Adrenal gland (tissue), 9 donors: ENCODE measurements at regions not wholly inside any gene's neighbourhood (a gene's known extent, or its start where the extent isn't known, plus 50 kb on each side); places are given as distances from the start of the nearest gene placed in this dataset.

Source experiments
- DNase-seq, 7 donors: peaks; one replicate each; pipeline ENCODE4 v3.0.0-alpha.2; 2019 to 2020
- H3K27ac ChIP-seq, 5 donors: fragments of 200-600 bp; sonication (generic) in 4 of 5; 1 replicate in 3 of 5; 2 replicates in 2 of 5; pipeline versions ENCODE4 v1.5.1 to v1.8.0; 2016 to 2020; ENCODE audit warnings: mild to moderate bottlenecking in 1 of 5
- H3K27me3 ChIP-seq: fragments of 200-600 bp; 2 replicates; pipeline ENCODE4 v1.8.0; 2021
- H3K36me3 ChIP-seq, 2 donors: fragments of 200-600 bp; replicated peaks in 1 of 2; 1 replicate in 1 of 2; 2 replicates in 1 of 2; pipeline versions ENCODE4 v1.5.1 to v1.8.0; 2018 to 2022
- H3K4me1 ChIP-seq, 2 donors: fragments of 200-600 bp; replicated peaks in 1 of 2; 1 replicate in 1 of 2; 2 replicates in 1 of 2; pipeline versions ENCODE4 v1.5.1 to v1.8.0; 2018 to 2021
- H3K4me3 ChIP-seq, 4 donors: fragments of 200-600 bp; sonication (generic) in 3 of 4; one replicate each; pipeline ENCODE4 v1.5.1; 2016 to 2018
- H3K9me3 ChIP-seq, 3 donors: fragments of 200-600 bp; sonication (generic) in 1 of 3; replicated peaks in 1 of 3; 1 replicate in 2 of 3; 2 replicates in 1 of 3; pipeline versions ENCODE4 v1.5.1 to v1.8.0; 2016 to 2021
- POLR2A ChIP-seq, 2 donors: fragments of 450-650 bp; IDR thresholded peaks; one replicate each; pipeline ENCODE4 v1.6.1; 2017; ENCODE audit warnings: antibody characterized with exemption in 2 of 2, mild to moderate bottlenecking in 2 of 2, moderate library complexity in 1 of 2
- WGBS, 4 donors: extraction: QIAGEN DNeasy Blood & Tissue Kit in 2 of 4; methylation state at CpG; one replicate each; pipeline versions ENCODE4 v1.1.5 to v1.1.7; 2013 to 2017; 5-methylcytosine and 5-hydroxymethylcytosine counted together
- intact Hi-C, 2 donors: fragments of 100-400 bp; cut with DNase I; formaldehyde crosslinking; loops; one replicate each; pipeline versions ENCODE4 v1.14.1 to v1.15.0; 2022 to 2023
- TF ChIP-seq, protein P1 (sequence below), 6 experiments: fragments of 450-650 bp in 4 of 6; fragments of 200-600 bp in 2 of 6; sonication (generic) in 1 of 6; IDR thresholded peaks; 1 replicate in 5 of 6; 2 replicates in 1 of 6; pipeline versions ENCODE4 v1.5.1 to v1.8.0; 2016 to 2021; ENCODE audit warnings: antibody characterized with exemption in 6 of 6, mild to moderate bottlenecking in 2 of 6, moderate library complexity in 1 of 6
- donor health status: healthy with polysubstance abuse.
- donor health status: Bipolar disorder and iron deficiency.
- donor health status: DM: yes; HTN: yes; CAD: no.
- donor health status: DM: no; HTN: no; CAD: no.
- donor health status: DM: no; HTN: no; CAD: no.

DNA sequence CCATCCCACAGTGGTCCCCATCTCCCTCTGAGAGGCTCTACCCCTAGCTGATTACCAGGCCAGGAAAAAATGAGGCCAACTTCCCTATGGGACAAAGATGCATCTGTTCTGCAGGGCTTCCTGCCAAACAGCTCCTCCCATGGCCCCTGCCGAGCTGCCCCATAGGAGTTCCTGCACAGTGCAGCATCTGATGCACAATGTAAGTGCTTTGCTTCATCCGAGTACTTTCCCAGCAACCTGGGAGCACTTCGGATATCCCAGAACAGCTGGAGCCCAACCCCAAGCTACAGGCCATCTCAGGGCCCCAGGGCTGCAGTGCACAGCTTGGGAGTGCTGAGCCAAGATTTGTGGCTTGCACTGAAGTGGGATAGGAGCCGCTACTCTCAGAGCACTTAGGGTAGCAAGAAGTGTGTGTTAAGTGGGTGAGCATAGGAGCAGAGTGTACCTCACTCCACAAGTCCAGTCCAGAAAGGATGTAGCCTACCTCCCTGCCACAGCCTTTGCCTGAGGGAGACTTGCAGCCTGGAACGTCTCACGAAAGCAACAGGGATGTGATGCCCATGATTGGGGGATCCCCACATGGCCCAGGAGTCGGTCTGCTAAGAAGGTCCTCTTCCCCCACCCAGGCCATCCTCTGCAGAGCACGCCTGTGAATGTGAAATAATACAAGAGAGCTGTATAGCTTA, 209.6 kb upstream of the VWC2 start:
- no peak for DNase-seq
- intact Hi-C loops: no loop called here
- WGBS, 4 donors: 66 to 74% (median 73%) methylated on average over 5 to 8 of the region's 8 CpGs
- TF ChIP-seq POLR2A (IDR thresholded peaks at IDR 0.05): no peak
- TF ChIP-seq, protein P1, sequence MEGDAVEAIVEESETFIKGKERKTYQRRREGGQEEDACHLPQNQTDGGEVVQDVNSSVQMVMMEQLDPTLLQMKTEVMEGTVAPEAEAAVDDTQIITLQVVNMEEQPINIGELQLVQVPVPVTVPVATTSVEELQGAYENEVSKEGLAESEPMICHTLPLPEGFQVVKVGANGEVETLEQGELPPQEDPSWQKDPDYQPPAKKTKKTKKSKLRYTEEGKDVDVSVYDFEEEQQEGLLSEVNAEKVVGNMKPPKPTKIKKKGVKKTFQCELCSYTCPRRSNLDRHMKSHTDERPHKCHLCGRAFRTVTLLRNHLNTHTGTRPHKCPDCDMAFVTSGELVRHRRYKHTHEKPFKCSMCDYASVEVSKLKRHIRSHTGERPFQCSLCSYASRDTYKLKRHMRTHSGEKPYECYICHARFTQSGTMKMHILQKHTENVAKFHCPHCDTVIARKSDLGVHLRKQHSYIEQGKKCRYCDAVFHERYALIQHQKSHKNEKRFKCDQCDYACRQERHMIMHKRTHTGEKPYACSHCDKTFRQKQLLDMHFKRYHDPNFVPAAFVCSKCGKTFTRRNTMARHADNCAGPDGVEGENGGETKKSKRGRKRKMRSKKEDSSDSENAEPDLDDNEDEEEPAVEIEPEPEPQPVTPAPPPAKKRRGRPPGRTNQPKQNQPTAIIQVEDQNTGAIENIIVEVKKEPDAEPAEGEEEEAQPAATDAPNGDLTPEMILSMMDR (IDR thresholded peaks at IDR 0.05): no peak
- no peaks in the 10 kb centered on the region for H3K4me1 ChIP-seq
- H3K27ac ChIP-seq: no peak overlapping the region
- H3K27me3 ChIP-seq: no peaks in the 10 kb centered on the region
- no peaks in the 10 kb centered on the region for H3K36me3 ChIP-seq
- H3K4me3 ChIP-seq: no peak overlapping the region
- no peaks in the 10 kb centered on the region for H3K9me3 ChIP-seq

DNA sequence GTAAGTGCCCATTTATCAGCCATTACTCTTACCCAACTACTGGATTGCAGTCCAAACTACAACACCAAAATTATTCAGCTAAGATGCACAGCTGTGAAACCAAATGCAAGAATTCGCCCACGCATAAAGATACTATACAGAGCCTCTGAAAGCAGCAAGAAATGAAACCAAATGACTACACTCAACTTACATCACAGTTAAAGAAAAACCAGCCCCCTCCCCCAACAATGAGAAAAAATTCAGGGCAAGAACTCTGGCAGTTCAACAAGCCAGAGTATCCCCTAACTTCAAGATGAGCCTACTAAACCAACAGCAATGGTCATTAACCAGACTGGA, 209.1 kb upstream of the VWC2 start:
- H3K9me3 ChIP-seq: no peaks in the 10 kb centered on the region
- H3K36me3 ChIP-seq: no peaks in the 10 kb centered on the region
- no peak overlapping the region for H3K4me3 ChIP-seq
- no peaks in the 10 kb centered on the region for H3K27me3 ChIP-seq
- intact Hi-C loops: no loop called here
- TF ChIP-seq POLR2A (IDR thresholded peaks at IDR 0.05): no peak
- TF ChIP-seq, protein P1 (IDR thresholded peaks at IDR 0.05): no peak
- DNase-seq: no peak
- no peaks in the 10 kb centered on the region for H3K4me1 ChIP-seq
- H3K27ac ChIP-seq: no peak overlapping the region
- WGBS, 4 donors: 83 to 96% (median 91%) methylated on average over 2 of the region's 2 CpGs

DNA sequence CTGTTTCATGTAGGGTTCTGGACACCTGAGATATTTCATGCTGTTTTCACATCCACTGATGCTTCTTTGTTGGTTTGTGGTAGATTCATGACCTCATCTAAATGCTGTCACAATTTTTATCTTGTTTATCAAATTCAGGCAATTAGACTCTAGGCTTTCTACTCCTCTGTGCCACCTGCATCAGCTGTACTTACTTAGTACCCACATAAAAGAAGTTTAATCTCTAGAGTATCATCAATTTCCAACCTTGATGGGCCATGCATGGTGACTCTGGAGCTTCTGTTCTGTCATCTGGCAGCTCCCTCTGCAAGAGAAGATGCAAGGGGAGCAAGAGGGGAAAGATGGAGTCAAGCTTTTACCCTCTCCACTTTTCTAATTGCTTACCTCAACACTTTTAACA, 195.9 kb upstream of the VWC2 start:
- intact Hi-C loops: no loop called here
- no peak for TF ChIP-seq POLR2A (IDR thresholded peaks at IDR 0.05)
- TF ChIP-seq, protein P1 (IDR thresholded peaks at IDR 0.05): no peak
- Histone ChIP-seq H3K27me3 (no peaks in the 10 kb centered on the region), H3K27ac (no peak overlapping the region), H3K36me3 (no peaks in the 10 kb centered on the region), H3K4me1 (no peaks in the 10 kb centered on the region), H3K9me3 (no peaks in the 10 kb centered on the region), H3K4me3 (no peak overlapping the region)
- no peak for DNase-seq

DNA sequence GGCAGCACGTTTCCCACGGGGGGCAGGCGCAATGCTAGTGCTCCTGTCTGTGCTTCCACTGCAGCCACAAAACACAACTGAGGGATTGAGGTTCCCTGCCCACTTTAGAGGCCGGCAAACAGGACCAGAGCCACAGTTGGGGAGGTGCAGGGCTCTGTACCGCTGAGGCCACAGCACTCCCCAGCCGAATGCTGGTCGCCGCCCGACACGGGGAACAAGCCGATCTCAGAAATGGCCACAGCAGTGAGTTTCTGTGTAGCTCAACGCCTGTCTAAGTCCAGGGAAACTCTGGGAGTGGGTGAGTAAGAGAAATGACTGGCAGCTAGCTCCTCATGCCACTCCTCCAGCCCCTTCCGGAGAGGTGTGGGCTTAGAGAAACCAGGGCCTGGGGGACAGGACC, 194.0 kb upstream of the VWC2 start:
- Histone ChIP-seq H3K4me3 (no peak overlapping the region), H3K27me3 (no peaks in the 10 kb centered on the region), H3K4me1 (no peaks in the 10 kb centered on the region), H3K27ac (no peak overlapping the region), H3K9me3 (no peaks in the 10 kb centered on the region), H3K36me3 (no peaks in the 10 kb centered on the region)
- no peak for DNase-seq
- TF ChIP-seq, protein P1 (IDR thresholded peaks at IDR 0.05): no peak
- no peak for TF ChIP-seq POLR2A (IDR thresholded peaks at IDR 0.05)
- intact Hi-C loops: no loop called here
- 78 to 88% (median 84%) methylated on average over 13 of the region's 13 CpGs for WGBS, 4 donors
